IMR-90 (cell line): ENCODE measurements at regions not wholly inside any gene's neighbourhood (a gene's known extent, or its start where the extent isn't known, plus 50 kb on each side); places are given as distances from the start of the nearest gene placed in this dataset.

Experiments
- ATAC-seq: fragments of 200-7000 bp; cut with Tn5 transposase; 2 replicates; pipeline ENCODE4 v1.9.1; 2020; ENCODE audit warnings: low read depth, mild to moderate bottlenecking, moderate library complexity
- BruUV-seq: library from RNA; stranded (reverse); fragments of 400-500 nt; replicated peaks from 2 replicates; lab custom pipeline; 2021; lab: Mats Ljungman, UMichigan
- CTCF ChIA-PET: fragments of 300-600 bp; formaldehyde crosslinking; extraction: SDS; loops from one replicate; lab custom pipeline; 2021; ENCODE audit warnings: antibody characterized with exemption; lab: Yijun Ruan, JAX
- POLR2A ChIA-PET: fragments of 300-600 bp; sonication (Branson Sonifier 250); formaldehyde crosslinking; loops from one replicate; lab custom pipeline; 2022; ENCODE audit warnings: antibody characterized with exemption; ENCODE audit not compliant: unreplicated experiment; lab: Charles Lee
- DNase-seq: peaks from one replicate; pipeline ENCODE4 v3.0.0; 2013
- H2AFZ ChIP-seq: replicated peaks from 2 replicates; pipeline ENCODE3; 2013; ENCODE audit warnings: low read length, mild to moderate bottlenecking; ENCODE audit not compliant: poor library complexity
- H2AK5ac ChIP-seq: 2 replicates; pipeline ENCODE4 v1.6.1; 2013; ENCODE audit warnings: low read depth, low read length, inconsistent platforms
- H2AK9ac ChIP-seq: replicated peaks from 2 replicates; pipeline ENCODE3; 2013; ENCODE audit warnings: mild to moderate bottlenecking, low read depth, low read length, moderate library complexity; ENCODE audit not compliant: poor library complexity
- H2BK120ac ChIP-seq: 2 replicates; pipeline ENCODE4 v1.6.1; 2013; ENCODE audit warnings: low read depth, low read length, inconsistent platforms
- H2BK15ac ChIP-seq: 3 replicates; pipeline ENCODE4 v1.6.1; 2013; ENCODE audit warnings: low read depth, low read length, inconsistent platforms
- H2BK20ac ChIP-seq: 2 replicates; pipeline ENCODE4 v1.6.1; 2013; ENCODE audit warnings: low read depth, mild to moderate bottlenecking, inconsistent platforms, low read length, moderate library complexity
- H2BK5ac ChIP-seq: 2 replicates; pipeline ENCODE4 v1.6.1; 2013; ENCODE audit warnings: mild to moderate bottlenecking, low read depth, low read length, inconsistent platforms; ENCODE audit not compliant: poor library complexity, severe bottlenecking
- H3K14ac ChIP-seq: replicated peaks from 2 replicates; pipeline ENCODE4 v1.6.1; 2013; ENCODE audit warnings: low read depth, low read length, inconsistent platforms
- H3K18ac ChIP-seq: 2 replicates; pipeline ENCODE4 v1.6.1; 2013; ENCODE audit warnings: low read depth, low read length, control low read depth
- H3K23ac ChIP-seq: 2 replicates; pipeline ENCODE4 v1.6.1; 2013; ENCODE audit warnings: low read depth, low read length, inconsistent platforms
- H3K27ac ChIP-seq: 2 replicates; pipeline ENCODE4 v1.5.1; 2013; ENCODE audit warnings: mild to moderate bottlenecking, control low read depth, low read length; ENCODE audit not compliant: insufficient read depth
- H3K27me3 ChIP-seq: 2 replicates; pipeline ENCODE4 v1.6.1; 2013; ENCODE audit warnings: low read length; ENCODE audit not compliant: control insufficient read depth, insufficient read depth
- H3K36me3 ChIP-seq: 2 replicates; pipeline ENCODE4 v1.6.1; 2013; ENCODE audit warnings: low read length, mixed read lengths; ENCODE audit not compliant: control insufficient read depth, insufficient read depth
- H3K4ac ChIP-seq: 2 replicates; pipeline ENCODE4 v1.6.1; 2013; ENCODE audit warnings: low read depth, low read length, inconsistent platforms
- H3K4me1 ChIP-seq: 2 replicates; pipeline ENCODE4 v1.6.1; 2013; ENCODE audit warnings: low read length, mixed read lengths; ENCODE audit not compliant: control insufficient read depth, insufficient read depth
- H3K4me2 ChIP-seq: 2 replicates; pipeline ENCODE4 v1.6.1; 2013; ENCODE audit warnings: low read depth, mild to moderate bottlenecking, control low read depth, low read length, moderate library complexity
- H3K4me3 ChIP-seq: 2 replicates; pipeline ENCODE4 v1.5.1; 2013; ENCODE audit warnings: low read depth, mild to moderate bottlenecking, control low read depth, low read length, moderate library complexity; ENCODE audit not compliant: insufficient read depth
- H3K56ac ChIP-seq: 2 replicates; pipeline ENCODE4 v1.6.1; 2013; ENCODE audit warnings: low read length, inconsistent platforms; ENCODE audit not compliant: insufficient read depth; ENCODE audit errors: extremely low read depth
- H3K79me1 ChIP-seq, 2 experiments: 2 replicates each; pipeline ENCODE4 v1.6.1; 2013; ENCODE audit warnings: low read length in 2 of 2, inconsistent platforms in 1 of 2, low read depth in 1 of 2
- H3K9ac ChIP-seq: 2 replicates; pipeline ENCODE4 v1.6.1; 2013; ENCODE audit warnings: low read depth, low read length, control low read depth
- H3K9me1 ChIP-seq: 2 replicates; pipeline ENCODE4 v1.6.1; 2013; ENCODE audit warnings: low read length, inconsistent platforms; ENCODE audit not compliant: insufficient read depth
- H3K9me3 ChIP-seq: 2 replicates; pipeline ENCODE4 v1.6.1; 2013; ENCODE audit warnings: low read length; ENCODE audit not compliant: control insufficient read depth, insufficient read depth
- H4K20me1 ChIP-seq: 2 replicates; pipeline ENCODE4 v1.6.1; 2013; ENCODE audit warnings: low read length, inconsistent platforms; ENCODE audit not compliant: insufficient read depth
- H4K5ac ChIP-seq: 2 replicates; pipeline ENCODE4 v1.6.1; 2013; ENCODE audit warnings: mild to moderate bottlenecking, low read depth, low read length, control low read depth
- H4K8ac ChIP-seq, 2 experiments: 2 replicates each; pipeline ENCODE4 v1.6.1; 2013; ENCODE audit warnings: low read depth in 2 of 2, low read length in 2 of 2, control low read depth in 1 of 2, inconsistent platforms in 1 of 2
- H4K91ac ChIP-seq: 2 replicates; pipeline ENCODE4 v1.6.1; 2013; ENCODE audit warnings: low read depth, low read length, inconsistent platforms; ENCODE audit not compliant: insufficient read depth
- CEBPB ChIP-seq: IDR thresholded peaks from 2 replicates; pipeline ENCODE4 v1.6.1; 2012; ENCODE audit warnings: low read depth, low read length, improper control_type of control experiment
- POLR2A ChIP-seq: IDR thresholded peaks from 2 replicates; pipeline ENCODE4 v1.6.1; 2012; ENCODE audit warnings: mild to moderate bottlenecking, low read depth, low read length
- WGBS, 2 experiments: methylation state at CpG; one replicate each; pipeline versions ENCODE4 v1.1.5 to v1.1.7; 2013; ENCODE audit warnings: missing lambda C conversion rate in 2 of 2; ENCODE audit not compliant: insufficient read length in 1 of 2; ENCODE audit errors: extremely low coverage in 2 of 2; 5-methylcytosine and 5-hydroxymethylcytosine counted together
- dilution Hi-C: fragments of 300-500 bp; cut with HindIII; formaldehyde crosslinking; loops from one replicate; pipeline ENCODE4 v1.14.3; 2018; ENCODE audit warnings: low sequenced_read_pairs; ENCODE audit not compliant: unreplicated experiment
- in situ Hi-C: fragments of 300-500 bp; cut with MboI; formaldehyde crosslinking; loops from 3 replicates; pipeline ENCODE4 v1.14.3; 2019; ENCODE audit warnings: low sequenced_read_pairs, inconsistent platforms, mixed read lengths
- intact Hi-C: fragments of 100-400 bp; cut with micrococcal nuclease; formaldehyde crosslinking; loops from 2 replicates; pipeline ENCODE4 v1.10.0; 2022

- Histone ChIP-seq H3K9me3 (no peaks in the 10 kb centered on the region), H3K23ac (no peak overlapping the region), H4K20me1 (no peaks in the 10 kb centered on the region), H2BK20ac (no peak overlapping the region), H4K91ac (no peak overlapping the region), H3K14ac (no peak overlapping the region), H3K9ac (no peak overlapping the region), H3K18ac (no peak overlapping the region), H3K56ac (no peak overlapping the region), H3K79me1 (no peaks in the 10 kb centered on the region), H2AK5ac (no peak overlapping the region), H2BK15ac (no peak overlapping the region), H2AFZ (no peak overlapping the region), H3K9me1 (no peaks in the 10 kb centered on the region), H3K4me3 (no peak overlapping the region), H3K27ac (no peak overlapping the region), H3K36me3 (no peaks in the 10 kb centered on the region), H3K4me1 (no peaks in the 10 kb centered on the region), H2AK9ac (no peak overlapping the region), H2BK5ac (no peak overlapping the region), H2BK120ac (no peak overlapping the region), H3K4ac (no peak overlapping the region), H4K8ac (no peak overlapping the region), H4K5ac (no peak overlapping the region), H3K27me3 (peaks cover 3% of the 10 kb centered on the region), H3K4me2 (no peak overlapping the region)
- no peak for ATAC-seq
- intact Hi-C loops: loop anchor here (5.0 kb wide), 1 partner anchor 312 kb away; no protein-coding TSS in a partner anchor
- dilution Hi-C loops: no loop called here
- DNase-seq: no peak
- TF ChIP-seq POLR2A: no peak
- no peak for TF ChIP-seq CEBPB
- WGBS, 2 experiments: no CpG with 5 or more reads among the region's 1 CpG
- in situ Hi-C loops: no loop called here
- ChIA-PET CTCF (no interaction called here), POLR2A (no interaction called here)
- BruUV-seq: no TSS peak
Observed at GRCh38 chr4:108384544-108384943, 215.8 kb upstream of the LEF1 start.
